GM19238 (cell line): ENCODE measurements at regions not wholly inside any gene's neighbourhood (a gene's known extent, or its start where the extent isn't known, plus 50 kb on each side); places are given as distances from the start of the nearest gene placed in this dataset.
A peak's percentile ranks its signal among the peaks of the same experiment; 100 is the strongest.
"Not testable (repeated sequence)": the region's sequence is repeated elsewhere in the genome, so short reads cannot be mapped to it uniquely, and the experiment has no call there.

Experiments used
- DNase-seq: peaks from one replicate; pipeline ENCODE4 v3.0.0; 2011; ENCODE audit warnings: low spot score; ENCODE audit not compliant: insufficient read length

GRCh38 chr10:62699148-62699547, 105.4 kb upstream of the ADO start:
- DNase-seq = no peak

GRCh38 chr10:62704121-62704520, 100.4 kb upstream of the ADO start:
- DNase-seq = not testable (repeated sequence)

GRCh38 chr10:62705789-62706188, 98.7 kb upstream of the ADO start:
- DNase-seq = no peak

GRCh38 chr10:62707810-62708209, 96.7 kb upstream of the ADO start:
- DNase-seq = no peak

GRCh38 chr10:62708569-62708968, 96.0 kb upstream of the ADO start:
- no peak for DNase-seq

GRCh38 chr10:62709200-62709599, 95.3 kb upstream of the ADO start:
- DNase-seq = no peak

GRCh38 chr10:62710182-62710581, 94.3 kb upstream of the ADO start:
- no peak for DNase-seq

- DNase-seq = no peak
Measured at GRCh38 chr10:62715383-62715782, 89.1 kb upstream of the ADO start.

GRCh38 chr10:62718585-62718984, 85.9 kb upstream of the ADO start:
- DNase-seq = no peak

- DNase-seq = no peak
Measured at GRCh38 chr10:62719061-62719460, 85.5 kb upstream of the ADO start.

GRCh38 chr10:62721687-62722086, 82.8 kb upstream of the ADO start:
- DNase-seq = no peak

- no peak for DNase-seq
Measured at GRCh38 chr10:62723375-62723774, 81.1 kb upstream of the ADO start.

- no peak for DNase-seq
Measured at GRCh38 chr10:62724465-62724864, 80.1 kb upstream of the ADO start.

GRCh38 chr10:62726142-62726541, 78.4 kb upstream of the ADO start:
- DNase-seq = no peak

- DNase-seq = no peak
Measured at GRCh38 chr10:62726638-62727037, 77.9 kb upstream of the ADO start.

GRCh38 chr10:62727934-62728333, 76.6 kb upstream of the ADO start:
- no peak for DNase-seq

GRCh38 chr10:62728479-62728878, 76.0 kb upstream of the ADO start:
- DNase-seq = no peak

GRCh38 chr10:62732841-62733653, 71.5 kb upstream of the ADO start:
- DNase-seq = peak; percentile 30

- DNase-seq = no peak
Measured at GRCh38 chr10:62733654-62734293, 70.7 kb upstream of the ADO start.

GRCh38 chr10:62734781-62735463, 69.6 kb upstream of the ADO start:
- DNase-seq = no peak

- DNase-seq = no peak
Measured at GRCh38 chr10:62735464-62736167, 68.9 kb upstream of the ADO start.

GRCh38 chr10:62736168-62736546, 68.4 kb upstream of the ADO start:
- no peak for DNase-seq
